B cell (primary cell): ENCODE measurements at regions not wholly inside any gene's neighbourhood (a gene's known extent, or its start where the extent isn't known, plus 50 kb on each side); places are given as distances from the start of the nearest gene placed in this dataset.

Experiments used
- ATAC-seq: fragments of 200-7000 bp; cut with Tn5 transposase; one replicate; pipeline ENCODE4 v1.10.0; 2021; ENCODE audit warnings: low read depth, mild to moderate bottlenecking, moderate number of reproducible peaks, moderate library complexity
- CTCF ChIA-PET: fragments of 350-600 bp; sonication (Branson Sonifier 250); formaldehyde crosslinking; loops from one replicate; lab custom pipeline; 2021; ENCODE audit warnings: antibody characterized with exemption, inconsistent platforms; lab: Charles Lee
- POLR2A ChIA-PET: fragments of 350-600 bp; sonication (Branson Sonifier 250); formaldehyde crosslinking; loops from one replicate; lab custom pipeline; 2021; ENCODE audit warnings: antibody characterized with exemption; lab: Charles Lee
- DNase-seq: peaks from one replicate; pipeline ENCODE4 v3.0.0; 2013
- H2AFZ ChIP-seq: 2 replicates; pipeline ENCODE4 v1.6.1; 2012; ENCODE audit warnings: mild to moderate bottlenecking, low read depth, low read length; ENCODE audit not compliant: insufficient read depth, poor library complexity, severe bottlenecking
- H3K27ac ChIP-seq, 2 donors: 1 replicate in 1 of 2; 2 replicates in 1 of 2; pipeline ENCODE4 v1.5.1; 2012 to 2013; ENCODE audit warnings: low read length in 2 of 2, mild to moderate bottlenecking in 2 of 2, moderate library complexity in 1 of 2
- H3K27me3 ChIP-seq, 4 experiments: fragments of 200-600 bp in 1 of 4; sonication (generic) in 1 of 4; replicated peaks in 1 of 4; 1 replicate in 2 of 4; 2 replicates in 2 of 4; pipeline versions ENCODE4 v1.6.1 to v1.7.0; 2013 to 2016; ENCODE audit warnings: low read length in 3 of 4, mild to moderate bottlenecking in 2 of 4, mixed read lengths in 1 of 4, moderate library complexity in 1 of 4; ENCODE audit not compliant: insufficient read depth in 4 of 4, control insufficient read depth in 3 of 4; ENCODE audit errors: control extremely low read depth in 1 of 4
- H3K36me3 ChIP-seq, 2 experiments: replicated peaks in 1 of 2; 1 replicate in 1 of 2; 2 replicates in 1 of 2; pipeline versions ENCODE4 v1.6.1 to v1.7.1; 2013; ENCODE audit warnings: low read length in 1 of 2; ENCODE audit not compliant: insufficient read depth in 2 of 2, control insufficient read depth in 1 of 2; ENCODE audit errors: control extremely low read depth in 1 of 2, extremely low read depth in 1 of 2
- H3K4me1 ChIP-seq, 2 donors: fragments of 200-600 bp in 1 of 2; sonication (generic) in 1 of 2; 1 replicate in 1 of 2; 2 replicates in 1 of 2; pipeline versions ENCODE4 v1.5.1 to v1.6.1; 2013 to 2017; ENCODE audit warnings: low read length in 2 of 2; ENCODE audit not compliant: control insufficient read depth in 2 of 2, insufficient read depth in 2 of 2
- H3K4me2 ChIP-seq: replicated peaks from 2 replicates; pipeline ENCODE3; 2012; ENCODE audit warnings: mild to moderate bottlenecking, low read depth, low read length; ENCODE audit not compliant: poor library complexity, severe bottlenecking
- H3K4me3 ChIP-seq, 5 experiments: fragments of 200-600 bp in 1 of 5; sonication (generic) in 1 of 5; 1 replicate in 3 of 5; 2 replicates in 2 of 5; pipeline versions ENCODE4 v1.5.1 to v1.7.0; 2011 to 2016; ENCODE audit warnings: low read length in 4 of 5, mild to moderate bottlenecking in 4 of 5, low read depth in 2 of 5, control low read depth in 1 of 5, moderate library complexity in 1 of 5; ENCODE audit not compliant: insufficient read depth in 1 of 5; ENCODE audit errors: control extremely low read depth in 1 of 5, extremely low read depth in 1 of 5
- H3K79me2 ChIP-seq: fragments of 200-600 bp; sonication (generic); one replicate; pipeline ENCODE4 v1.6.0; 2016; ENCODE audit warnings: low read length; ENCODE audit not compliant: control insufficient read depth, insufficient read depth
- H3K9ac ChIP-seq: fragments of 200-600 bp; sonication (generic); 2 replicates; pipeline ENCODE4 v1.6.1; 2017; ENCODE audit warnings: mild to moderate bottlenecking, low read length, moderate library complexity
- H3K9me3 ChIP-seq, 3 donors: one replicate each; pipeline versions ENCODE4 v1.6.1 to v1.7.1; 2013; ENCODE audit warnings: low read length in 2 of 3; ENCODE audit not compliant: control insufficient read depth in 2 of 3, insufficient read depth in 1 of 3; ENCODE audit errors: control extremely low read depth in 1 of 3
- H4K20me1 ChIP-seq: 2 replicates; pipeline ENCODE4 v1.6.0; 2012; ENCODE audit warnings: mild to moderate bottlenecking, low read length; ENCODE audit not compliant: insufficient read depth, control insufficient read depth, poor library complexity, severe bottlenecking
- H3K27ac Mint-ChIP-seq: one replicate; pipeline ENCODE4 v1.8.0; 2021; ENCODE audit warnings: mixed read lengths
- H3K27me3 Mint-ChIP-seq: one replicate; pipeline ENCODE4 v1.8.0; 2021; ENCODE audit warnings: mixed read lengths
- H3K4me1 Mint-ChIP-seq: one replicate; pipeline ENCODE4 v1.8.0; 2021; ENCODE audit warnings: mixed read lengths
- H3K4me3 Mint-ChIP-seq: one replicate; pipeline ENCODE4 v1.8.0; 2021; ENCODE audit warnings: mixed read lengths
- H3K9me3 Mint-ChIP-seq: one replicate; pipeline ENCODE4 v1.8.0; 2022; ENCODE audit warnings: mixed read lengths; ENCODE audit not compliant: insufficient read depth
- EZH2 ChIP-seq: IDR thresholded peaks from 2 replicates; pipeline ENCODE4 v1.6.1; 2012; ENCODE audit warnings: borderline replicate concordance, low read depth, mild to moderate bottlenecking, moderate library complexity, low read length; ENCODE audit not compliant: insufficient read depth, poor library complexity, severe bottlenecking
- WGBS: methylation state at CpG from one replicate; pipeline ENCODE4 v1.1.5; 2013; ENCODE audit warnings: missing lambda C conversion rate; ENCODE audit not compliant: insufficient coverage; 5-methylcytosine and 5-hydroxymethylcytosine counted together
- intact Hi-C: fragments of 100-400 bp; cut with micrococcal nuclease; formaldehyde crosslinking; loops from one replicate; pipeline ENCODE4 v1.10.0; 2022
- TF ChIP-seq, protein P1 (sequence below): fragments of 200-600 bp; IDR thresholded peaks from one replicate; pipeline ENCODE4 v1.8.0; 2022; ENCODE audit warnings: antibody characterized with exemption, mild to moderate bottlenecking

DNA sequence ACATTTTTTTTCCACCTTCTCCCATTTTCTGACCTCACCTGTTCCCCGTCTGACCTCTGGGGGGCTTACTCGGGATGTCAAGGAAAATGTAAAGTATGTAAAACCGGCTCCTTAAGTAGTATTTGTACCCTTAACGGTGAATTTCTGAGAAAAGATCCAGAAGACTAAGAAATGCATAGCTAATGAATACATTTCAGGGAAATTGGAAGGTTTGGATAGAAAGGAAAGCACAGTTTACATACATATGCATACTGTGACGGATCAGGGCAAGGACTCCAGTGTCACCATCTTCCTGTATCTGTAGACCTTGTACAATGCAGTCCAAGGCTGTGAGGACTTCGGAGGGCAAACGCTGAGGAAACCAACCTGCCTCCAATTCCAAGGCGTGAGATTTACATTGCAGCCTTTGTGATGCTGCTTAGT lies 2185.9 kb upstream of the TENM3 start:
- H2AFZ ChIP-seq: no peak overlapping the region
- no peak for ATAC-seq

DNA sequence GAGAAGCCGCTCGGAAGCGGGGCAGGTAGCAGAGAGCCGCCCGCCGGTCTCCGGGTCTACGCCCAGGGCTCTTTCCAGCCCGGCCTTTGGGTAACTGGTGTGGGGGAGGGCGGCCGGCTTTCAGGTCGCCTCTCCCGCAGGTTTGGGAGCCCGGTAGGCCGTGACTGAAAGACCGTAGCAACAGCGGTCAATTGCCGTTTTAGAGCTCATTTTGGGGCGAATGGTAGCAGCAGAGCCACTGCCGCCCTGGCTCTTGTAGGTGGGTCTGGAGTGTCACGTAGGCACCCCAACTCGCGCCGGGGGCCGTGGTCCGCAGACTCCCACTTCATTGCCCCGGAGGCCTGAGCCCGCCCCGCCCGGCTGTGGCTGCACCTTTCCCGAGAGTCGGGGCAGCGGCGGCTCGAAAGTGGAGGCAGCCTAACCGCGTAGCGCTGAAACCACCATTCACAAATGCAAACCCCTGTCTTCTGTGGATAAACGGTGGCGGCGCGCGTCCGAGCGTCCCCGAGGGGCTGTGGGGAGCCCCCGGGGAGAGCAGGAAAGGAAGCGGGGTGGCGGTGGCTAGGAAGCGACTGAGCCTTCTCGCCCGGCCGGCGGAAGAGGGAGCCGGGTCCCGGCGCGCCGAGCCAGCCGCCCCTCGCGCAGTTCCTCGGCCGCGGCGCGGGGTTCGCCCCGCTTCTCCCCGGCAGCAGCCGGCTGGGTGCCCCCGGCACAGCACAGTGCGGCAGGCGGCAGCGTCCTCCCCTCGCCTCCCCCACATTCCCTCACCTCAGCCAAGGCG lies 2185.1 kb upstream of the TENM3 start:
- CTCF ChIA-PET: no interaction called here
- Histone ChIP-seq H3K9ac (peak overlapping the region; percentile 61), H3K36me3 (no peaks in the 10 kb centered on the region), H3K4me2 (peak overlapping the region; percentile 85), H3K27me3 (peaks cover 0 to 31% (median 29%) of the 10 kb centered on the region in 4 experiments), H3K27ac (no peak overlapping the region), H3K4me1 (peaks cover 15 to 18% of the 10 kb centered on the region in 2 donors), H3K9me3 (peaks cover 0 to 13% (median 0%) of the 10 kb centered on the region in 3 donors), H3K79me2 (no peaks in the 10 kb centered on the region), H2AFZ (peak overlapping the region; percentile 52), H4K20me1 (no peaks in the 10 kb centered on the region), H3K4me3 (peak overlapping the region; percentile 16 to 60 (median 51))
- 2% methylated on average over 72 of the region's 77 CpGs for WGBS
- Mint-ChIP-seq H3K9me3 (no peaks in the 10 kb centered on the region), H3K27me3 (peaks cover 42% of the 10 kb centered on the region), H3K27ac (no peak overlapping the region), H3K4me3 (peak overlapping the region; percentile 61), H3K4me1 (peaks cover 13% of the 10 kb centered on the region)
- POLR2A ChIA-PET: no interaction called here
- intact Hi-C loops: no loop called here
- ATAC-seq (no peak), DNase-seq (peak; percentile 49)
- no peak for TF ChIP-seq EZH2
- TF ChIP-seq, protein P1, sequence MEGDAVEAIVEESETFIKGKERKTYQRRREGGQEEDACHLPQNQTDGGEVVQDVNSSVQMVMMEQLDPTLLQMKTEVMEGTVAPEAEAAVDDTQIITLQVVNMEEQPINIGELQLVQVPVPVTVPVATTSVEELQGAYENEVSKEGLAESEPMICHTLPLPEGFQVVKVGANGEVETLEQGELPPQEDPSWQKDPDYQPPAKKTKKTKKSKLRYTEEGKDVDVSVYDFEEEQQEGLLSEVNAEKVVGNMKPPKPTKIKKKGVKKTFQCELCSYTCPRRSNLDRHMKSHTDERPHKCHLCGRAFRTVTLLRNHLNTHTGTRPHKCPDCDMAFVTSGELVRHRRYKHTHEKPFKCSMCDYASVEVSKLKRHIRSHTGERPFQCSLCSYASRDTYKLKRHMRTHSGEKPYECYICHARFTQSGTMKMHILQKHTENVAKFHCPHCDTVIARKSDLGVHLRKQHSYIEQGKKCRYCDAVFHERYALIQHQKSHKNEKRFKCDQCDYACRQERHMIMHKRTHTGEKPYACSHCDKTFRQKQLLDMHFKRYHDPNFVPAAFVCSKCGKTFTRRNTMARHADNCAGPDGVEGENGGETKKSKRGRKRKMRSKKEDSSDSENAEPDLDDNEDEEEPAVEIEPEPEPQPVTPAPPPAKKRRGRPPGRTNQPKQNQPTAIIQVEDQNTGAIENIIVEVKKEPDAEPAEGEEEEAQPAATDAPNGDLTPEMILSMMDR: no peak

More for the DNA sequence above, 2185.9 kb upstream of the TENM3 start:
- Histone ChIP-seq H3K36me3 (no peaks in the 10 kb centered on the region), H3K9me3 (peaks cover 0 to 13% (median 0%) of the 10 kb centered on the region in 3 donors), H3K4me1 (peaks cover 15 to 18% of the 10 kb centered on the region in 2 donors), H3K27me3 (peaks cover 0 to 31% (median 27%) of the 10 kb centered on the region in 4 experiments), H3K27ac (no peak overlapping the region), H3K9ac (no peak overlapping the region), H3K79me2 (no peaks in the 10 kb centered on the region), H3K4me2 (peak overlapping the region; percentile 85), H3K4me3 (peak overlapping the region in 2 of 5 experiments; percentile 51 to 52), H4K20me1 (no peaks in the 10 kb centered on the region)
- intact Hi-C loops: no loop called here
- 0% methylated on average over 2 of the region's 8 CpGs for WGBS
- ChIA-PET CTCF (no interaction called here), POLR2A (no interaction called here)
- Mint-ChIP-seq H3K4me1 (peaks cover 13% of the 10 kb centered on the region), H3K27me3 (peaks cover 39% of the 10 kb centered on the region), H3K27ac (no peak overlapping the region), H3K4me3 (peak overlapping the region; percentile 61), H3K9me3 (no peaks in the 10 kb centered on the region)
- no peak for TF ChIP-seq EZH2
- peak; percentile 15 for DNase-seq
